ENCODE measurements at regions not wholly inside any gene's neighbourhood (a gene's known extent, or its start where the extent isn't known, plus 50 kb on each side); places are given as distances from the start of the nearest gene placed in this dataset.
"Not testable (repeated sequence)": the region's sequence is repeated elsewhere in the genome, so short reads cannot be mapped to it uniquely, and the experiment has no call there.

DNA sequence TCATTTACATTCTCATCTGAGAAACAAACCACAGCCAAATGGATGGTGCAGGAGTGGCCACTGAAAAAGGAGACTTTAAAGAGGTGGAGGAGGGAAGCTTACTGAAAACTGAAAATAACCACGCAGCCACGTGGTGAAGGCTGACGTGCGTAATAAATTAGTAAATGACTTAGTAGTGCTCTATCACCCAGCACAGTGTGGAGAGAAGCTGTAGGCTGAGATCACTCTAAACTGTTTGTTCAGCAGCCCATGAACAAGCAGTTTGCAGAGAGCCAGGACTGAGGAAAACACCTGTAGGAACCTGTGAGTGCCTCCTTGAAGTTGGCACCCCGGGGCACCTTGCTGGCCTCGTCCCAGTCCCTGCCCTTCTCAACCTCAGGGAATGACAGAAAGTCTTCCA lies 193.0 kb downstream of the TXNL1 start:
- TF ChIP-seq, protein P1, sequence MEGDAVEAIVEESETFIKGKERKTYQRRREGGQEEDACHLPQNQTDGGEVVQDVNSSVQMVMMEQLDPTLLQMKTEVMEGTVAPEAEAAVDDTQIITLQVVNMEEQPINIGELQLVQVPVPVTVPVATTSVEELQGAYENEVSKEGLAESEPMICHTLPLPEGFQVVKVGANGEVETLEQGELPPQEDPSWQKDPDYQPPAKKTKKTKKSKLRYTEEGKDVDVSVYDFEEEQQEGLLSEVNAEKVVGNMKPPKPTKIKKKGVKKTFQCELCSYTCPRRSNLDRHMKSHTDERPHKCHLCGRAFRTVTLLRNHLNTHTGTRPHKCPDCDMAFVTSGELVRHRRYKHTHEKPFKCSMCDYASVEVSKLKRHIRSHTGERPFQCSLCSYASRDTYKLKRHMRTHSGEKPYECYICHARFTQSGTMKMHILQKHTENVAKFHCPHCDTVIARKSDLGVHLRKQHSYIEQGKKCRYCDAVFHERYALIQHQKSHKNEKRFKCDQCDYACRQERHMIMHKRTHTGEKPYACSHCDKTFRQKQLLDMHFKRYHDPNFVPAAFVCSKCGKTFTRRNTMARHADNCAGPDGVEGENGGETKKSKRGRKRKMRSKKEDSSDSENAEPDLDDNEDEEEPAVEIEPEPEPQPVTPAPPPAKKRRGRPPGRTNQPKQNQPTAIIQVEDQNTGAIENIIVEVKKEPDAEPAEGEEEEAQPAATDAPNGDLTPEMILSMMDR (IDR thresholded peaks at IDR 0.05; ENCODE audit: poor library complexity, severe bottlenecking): no peak
- Histone ChIP-seq H3K27me3 (ENCODE audit: insufficient read depth, poor library complexity, severe bottlenecking) (no peaks in the 10 kb centered on the region), H3K36me3 (ENCODE audit: low read depth) (no peaks in the 10 kb centered on the region), H3K4me3 (ENCODE audit: severe bottlenecking) (no peak overlapping the region), H3K4me1 (ENCODE audit: insufficient read depth, poor library complexity, severe bottlenecking) (no peaks in the 10 kb centered on the region), H3K9me3 (ENCODE audit: severe bottlenecking) (no peaks in the 10 kb centered on the region), H3K27ac (ENCODE audit: poor library complexity, severe bottlenecking) (no peak overlapping the region)
- no peak for ATAC-seq (ENCODE audit: low read depth)
- DNase-seq (ENCODE audit: low spot score): no peak

DNA sequence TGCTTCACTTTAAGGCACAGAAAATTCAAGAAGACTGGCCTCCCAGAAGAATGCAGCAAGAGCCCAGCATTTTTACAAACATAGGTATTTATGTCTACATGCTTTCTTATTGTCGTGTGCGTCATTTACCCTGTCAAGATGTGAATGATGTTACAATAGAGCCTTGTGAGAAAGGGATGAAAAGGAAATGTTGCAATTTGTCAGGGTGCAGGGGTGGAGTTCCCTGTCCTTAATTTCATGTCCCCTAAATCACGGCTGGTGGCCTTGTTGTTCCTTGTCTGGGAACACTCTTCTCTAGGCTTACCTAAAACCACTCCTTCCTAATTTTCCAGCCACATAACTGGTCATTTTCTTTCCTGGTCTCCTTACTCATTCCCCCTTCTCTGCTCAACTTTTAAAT lies 194.2 kb downstream of the TXNL1 start:
- Histone ChIP-seq H3K4me1 (ENCODE audit: insufficient read depth, poor library complexity, severe bottlenecking) (no peaks in the 10 kb centered on the region), H3K27me3 (ENCODE audit: insufficient read depth, poor library complexity, severe bottlenecking) (no peaks in the 10 kb centered on the region), H3K27ac (ENCODE audit: poor library complexity, severe bottlenecking) (no peak overlapping the region), H3K9me3 (ENCODE audit: severe bottlenecking) (no peaks in the 10 kb centered on the region), H3K4me3 (ENCODE audit: severe bottlenecking) (no peak overlapping the region), H3K36me3 (ENCODE audit: low read depth) (no peaks in the 10 kb centered on the region)
- TF ChIP-seq, protein P1 (IDR thresholded peaks at IDR 0.05; ENCODE audit: poor library complexity, severe bottlenecking): no peak
- no peak for ATAC-seq (ENCODE audit: low read depth)
- DNase-seq (ENCODE audit: low spot score): no peak

DNA sequence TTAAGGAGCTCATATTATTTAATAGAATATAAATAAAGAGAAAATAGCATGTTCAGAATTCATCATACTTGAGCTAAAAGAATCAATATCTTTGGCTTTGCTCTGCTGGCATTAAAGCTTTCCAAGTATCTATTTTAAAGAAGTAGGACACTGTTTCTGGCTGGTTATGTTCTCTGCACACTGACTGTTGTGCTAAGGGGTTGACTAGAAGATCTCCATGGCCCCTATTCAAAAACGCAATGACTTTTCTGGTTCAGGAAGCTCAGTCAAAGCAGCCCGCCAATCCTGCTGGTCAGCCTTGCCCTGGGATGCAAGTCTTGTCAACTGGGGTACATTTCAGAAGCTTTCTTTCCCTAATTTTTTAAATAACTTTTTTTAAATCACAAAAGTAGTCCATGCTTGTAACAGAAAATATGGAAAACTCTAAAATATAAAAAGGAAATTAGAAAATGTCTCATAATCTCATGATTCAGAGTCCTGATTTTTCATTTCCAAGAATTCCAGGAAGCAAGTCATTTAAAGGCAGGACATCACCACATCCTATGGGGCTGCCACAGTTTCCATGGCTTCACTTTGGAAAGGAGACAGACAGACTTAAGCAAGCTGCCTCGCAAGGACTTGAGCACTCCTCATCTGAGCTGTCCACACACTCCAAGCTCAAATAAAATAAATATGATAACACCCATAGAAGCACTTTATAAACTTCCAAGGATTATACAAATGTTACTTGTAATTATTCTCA lies 195.1 kb downstream of the TXNL1 start:
- no peak for DNase-seq (ENCODE audit: low spot score)
- TF ChIP-seq, protein P1 (IDR thresholded peaks at IDR 0.05; ENCODE audit: poor library complexity, severe bottlenecking): no peak

DNA sequence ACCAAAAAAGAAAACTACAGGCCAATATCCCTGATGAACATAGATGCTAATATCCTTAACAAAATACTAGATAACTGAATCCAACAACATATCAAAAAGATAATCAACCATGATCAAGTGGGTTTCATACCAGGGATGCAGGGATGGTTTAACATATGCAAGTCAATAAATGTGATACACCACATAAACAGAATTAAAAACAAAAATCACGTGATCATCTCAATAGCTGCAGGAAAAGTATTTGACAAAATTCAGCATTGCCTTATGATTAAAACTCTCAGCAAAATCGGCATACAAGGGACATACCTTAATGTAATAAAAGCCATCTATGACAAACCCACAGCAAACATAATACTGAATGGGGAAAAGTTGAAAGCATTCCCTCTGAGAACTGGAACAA lies 199.9 kb downstream of the TXNL1 start:
- H3K27me3 ChIP-seq (ENCODE audit: insufficient read depth, poor library complexity, severe bottlenecking); H3K9me3 ChIP-seq (ENCODE audit: severe bottlenecking); ATAC-seq (ENCODE audit: low read depth); H3K4me3 ChIP-seq (ENCODE audit: severe bottlenecking); H3K36me3 ChIP-seq (ENCODE audit: low read depth); H3K4me1 ChIP-seq (ENCODE audit: insufficient read depth, poor library complexity, severe bottlenecking); H3K27ac ChIP-seq (ENCODE audit: poor library complexity, severe bottlenecking); DNase-seq (ENCODE audit: low spot score): not testable (repeated sequence)

More for the DNA sequence above, 195.1 kb downstream of the TXNL1 start:
- no peak for ATAC-seq (ENCODE audit: low read depth)
- Histone ChIP-seq H3K36me3 (ENCODE audit: low read depth) (no peaks in the 10 kb centered on the region), H3K9me3 (ENCODE audit: severe bottlenecking) (no peaks in the 10 kb centered on the region), H3K27me3 (ENCODE audit: insufficient read depth, poor library complexity, severe bottlenecking) (no peaks in the 10 kb centered on the region), H3K27ac (ENCODE audit: poor library complexity, severe bottlenecking) (no peak overlapping the region), H3K4me3 (ENCODE audit: severe bottlenecking) (no peak overlapping the region), H3K4me1 (ENCODE audit: insufficient read depth, poor library complexity, severe bottlenecking) (no peaks in the 10 kb centered on the region)

DNA sequence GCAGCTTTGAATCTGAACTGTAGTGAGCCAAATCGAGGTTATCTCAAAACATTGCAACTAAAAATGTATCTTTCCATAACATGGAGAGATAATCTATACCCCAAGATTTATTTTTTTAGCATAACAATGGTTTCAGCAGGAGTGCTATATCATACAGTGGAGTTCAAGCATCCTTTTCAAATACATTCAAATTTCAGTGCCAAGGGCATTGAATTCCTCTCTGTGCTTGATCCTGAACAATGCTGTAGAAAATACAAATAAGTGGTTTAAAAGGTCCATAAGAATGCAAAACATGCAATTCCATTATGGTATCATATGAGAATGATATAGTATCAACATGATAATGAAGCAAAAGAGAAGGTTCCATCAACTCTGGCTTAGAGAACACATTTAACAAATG lies 201.7 kb downstream of the TXNL1 start:
- no peak for ATAC-seq (ENCODE audit: low read depth)
- Histone ChIP-seq H3K4me1 (ENCODE audit: insufficient read depth, poor library complexity, severe bottlenecking) (peaks cover 3% of the 10 kb centered on the region), H3K9me3 (ENCODE audit: severe bottlenecking) (no peaks in the 10 kb centered on the region), H3K27me3 (ENCODE audit: insufficient read depth, poor library complexity, severe bottlenecking) (no peaks in the 10 kb centered on the region), H3K27ac (ENCODE audit: poor library complexity, severe bottlenecking) (no peak overlapping the region), H3K36me3 (ENCODE audit: low read depth) (no peaks in the 10 kb centered on the region), H3K4me3 (ENCODE audit: severe bottlenecking) (no peak overlapping the region)
- no peak for DNase-seq (ENCODE audit: low spot score)
- TF ChIP-seq, protein P1 (IDR thresholded peaks at IDR 0.05; ENCODE audit: poor library complexity, severe bottlenecking): no peak
